Ascending aorta (tissue), 2 donors: ENCODE measurements at regions not wholly inside any gene's neighbourhood (a gene's known extent, or its start where the extent isn't known, plus 50 kb on each side); places are given as distances from the start of the nearest gene placed in this dataset.

Experiments used
- DNase-seq, 2 donors: peaks; one replicate each; pipeline ENCODE4 v3.0.0-alpha.2; 2019; ENCODE audit warnings: low spot score in 2 of 2
- H3K27ac ChIP-seq, 2 donors: fragments of 200-600 bp; sonication (generic); one replicate each; pipeline ENCODE4 v1.5.1; 2016 to 2017; ENCODE audit warnings: mild to moderate bottlenecking in 1 of 2
- H3K27me3 ChIP-seq: fragments of 200-600 bp; sonication (generic); one replicate; pipeline ENCODE4 v1.5.1; 2017
- H3K36me3 ChIP-seq, 2 donors: fragments of 200-600 bp; sonication (generic); one replicate each; pipeline ENCODE4 v1.5.1; 2016
- H3K4me1 ChIP-seq, 2 donors: fragments of 200-600 bp; sonication (generic); one replicate each; pipeline ENCODE4 v1.5.1; 2016 to 2017; ENCODE audit warnings: mild to moderate bottlenecking in 1 of 2
- H3K4me3 ChIP-seq, 2 donors: fragments of 200-600 bp; sonication (generic); one replicate each; pipeline ENCODE4 v1.5.1; 2016 to 2017; ENCODE audit warnings: mild to moderate bottlenecking in 1 of 2
- H3K9me3 ChIP-seq, 2 donors: fragments of 200-600 bp; sonication (generic); one replicate each; pipeline ENCODE4 v1.5.1; 2016
- intact Hi-C: fragments of 100-400 bp; cut with DNase I; formaldehyde crosslinking; loops from one replicate; pipeline ENCODE4 v1.15.1; 2023
- TF ChIP-seq, protein P1 (sequence below), 3 experiments: fragments of 200-600 bp in 2 of 3; fragments of 450-650 bp in 1 of 3; sonication (generic) in 2 of 3; IDR thresholded peaks; one replicate each; pipeline ENCODE4 v1.5.1; 2016 to 2019; ENCODE audit warnings: antibody characterized with exemption in 3 of 3, mild to moderate bottlenecking in 1 of 3, moderate library complexity in 1 of 3

DNA sequence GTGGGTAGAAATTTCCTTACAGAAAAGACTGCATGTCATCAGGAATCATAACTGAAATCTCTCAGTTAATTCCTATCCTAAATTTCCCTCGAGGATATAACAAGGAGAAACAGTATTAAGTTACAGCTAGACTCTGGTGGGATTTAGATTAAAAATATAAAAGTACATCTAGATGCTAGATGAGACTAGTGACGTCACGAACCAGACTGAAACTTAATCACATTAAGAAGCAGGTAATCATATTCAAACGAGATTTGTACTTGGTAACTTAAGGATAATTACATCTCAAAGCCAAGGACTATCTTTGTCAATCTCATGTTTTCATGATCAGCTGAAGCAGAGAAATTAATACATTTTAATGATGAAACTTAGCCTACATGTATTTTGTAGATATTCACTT, 130.6 kb downstream of the MTNR1A start:
- no peak for DNase-seq
- H3K9me3 ChIP-seq: no peaks in the 10 kb centered on the region
- no peak overlapping the region for H3K27ac ChIP-seq
- no peaks in the 10 kb centered on the region for H3K27me3 ChIP-seq
- H3K36me3 ChIP-seq: no peaks in the 10 kb centered on the region
- no peak overlapping the region for H3K4me3 ChIP-seq
- TF ChIP-seq, protein P1, sequence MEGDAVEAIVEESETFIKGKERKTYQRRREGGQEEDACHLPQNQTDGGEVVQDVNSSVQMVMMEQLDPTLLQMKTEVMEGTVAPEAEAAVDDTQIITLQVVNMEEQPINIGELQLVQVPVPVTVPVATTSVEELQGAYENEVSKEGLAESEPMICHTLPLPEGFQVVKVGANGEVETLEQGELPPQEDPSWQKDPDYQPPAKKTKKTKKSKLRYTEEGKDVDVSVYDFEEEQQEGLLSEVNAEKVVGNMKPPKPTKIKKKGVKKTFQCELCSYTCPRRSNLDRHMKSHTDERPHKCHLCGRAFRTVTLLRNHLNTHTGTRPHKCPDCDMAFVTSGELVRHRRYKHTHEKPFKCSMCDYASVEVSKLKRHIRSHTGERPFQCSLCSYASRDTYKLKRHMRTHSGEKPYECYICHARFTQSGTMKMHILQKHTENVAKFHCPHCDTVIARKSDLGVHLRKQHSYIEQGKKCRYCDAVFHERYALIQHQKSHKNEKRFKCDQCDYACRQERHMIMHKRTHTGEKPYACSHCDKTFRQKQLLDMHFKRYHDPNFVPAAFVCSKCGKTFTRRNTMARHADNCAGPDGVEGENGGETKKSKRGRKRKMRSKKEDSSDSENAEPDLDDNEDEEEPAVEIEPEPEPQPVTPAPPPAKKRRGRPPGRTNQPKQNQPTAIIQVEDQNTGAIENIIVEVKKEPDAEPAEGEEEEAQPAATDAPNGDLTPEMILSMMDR (IDR thresholded peaks at IDR 0.05): no peak
- intact Hi-C loops: no loop called here
- H3K4me1 ChIP-seq: no peaks in the 10 kb centered on the region

DNA sequence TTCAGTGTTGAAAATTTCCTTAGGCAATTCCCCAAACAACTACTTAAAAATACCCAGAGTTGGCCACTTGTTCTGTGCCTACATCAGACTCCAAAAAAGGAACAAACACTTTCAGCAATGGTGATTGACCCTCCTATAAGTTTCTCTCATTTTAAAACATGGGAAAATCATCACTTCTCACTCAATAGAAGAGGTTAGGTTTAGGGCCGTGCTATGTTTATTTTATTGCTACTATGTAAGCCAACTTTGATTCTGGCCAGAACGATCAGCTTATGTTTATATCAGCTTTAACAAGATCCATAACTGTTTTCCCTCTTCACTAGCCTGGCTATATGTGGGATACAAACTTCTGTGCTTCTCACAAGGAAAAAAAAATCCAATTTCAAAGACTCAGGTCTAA, 133.1 kb downstream of the MTNR1A start:
- H3K4me3 ChIP-seq: no peak overlapping the region
- no peaks in the 10 kb centered on the region for H3K27me3 ChIP-seq
- intact Hi-C loops: no loop called here
- TF ChIP-seq, protein P1 (IDR thresholded peaks at IDR 0.05): no peak
- H3K9me3 ChIP-seq: no peaks in the 10 kb centered on the region
- no peak overlapping the region for H3K27ac ChIP-seq
- H3K4me1 ChIP-seq: no peaks in the 10 kb centered on the region
- no peak for DNase-seq
- no peaks in the 10 kb centered on the region for H3K36me3 ChIP-seq

DNA sequence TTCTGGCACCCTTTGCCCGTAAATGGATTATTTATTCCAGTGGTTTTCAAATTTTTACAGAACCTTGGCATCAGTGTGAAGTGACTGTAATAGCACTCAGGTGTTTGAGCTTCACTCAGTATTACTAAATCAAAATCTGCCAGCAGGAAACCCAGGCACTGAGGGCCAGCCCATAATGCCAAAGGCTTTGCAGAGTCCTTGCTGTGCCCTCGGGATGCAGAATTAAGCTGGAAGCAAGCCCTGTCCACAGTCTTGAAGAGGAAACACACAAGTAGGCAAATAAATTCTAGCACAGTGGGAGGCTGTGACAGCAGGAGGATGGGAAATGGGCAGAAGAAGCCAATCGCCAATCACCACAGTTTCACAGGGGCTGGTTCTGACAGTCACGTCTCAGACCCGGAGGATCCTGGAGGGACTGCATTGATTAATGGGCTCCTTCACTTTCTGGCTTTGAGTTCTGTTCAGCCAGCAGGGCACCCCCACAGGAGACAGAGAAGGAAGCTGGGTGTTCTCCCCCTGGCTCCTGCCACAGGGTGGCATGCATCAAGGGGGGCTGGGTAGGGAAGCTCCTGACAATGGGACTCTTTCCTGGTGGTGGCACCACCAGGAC, 138.8 kb downstream of the MTNR1A start:
- Histone ChIP-seq H3K9me3 (no peaks in the 10 kb centered on the region), H3K27ac (no peak overlapping the region), H3K4me3 (no peak overlapping the region), H3K36me3 (no peaks in the 10 kb centered on the region), H3K4me1 (no peaks in the 10 kb centered on the region), H3K27me3 (no peaks in the 10 kb centered on the region)
- TF ChIP-seq, protein P1 (IDR thresholded peaks at IDR 0.05): no peak
- intact Hi-C loops: no loop called here
- no peak for DNase-seq

DNA sequence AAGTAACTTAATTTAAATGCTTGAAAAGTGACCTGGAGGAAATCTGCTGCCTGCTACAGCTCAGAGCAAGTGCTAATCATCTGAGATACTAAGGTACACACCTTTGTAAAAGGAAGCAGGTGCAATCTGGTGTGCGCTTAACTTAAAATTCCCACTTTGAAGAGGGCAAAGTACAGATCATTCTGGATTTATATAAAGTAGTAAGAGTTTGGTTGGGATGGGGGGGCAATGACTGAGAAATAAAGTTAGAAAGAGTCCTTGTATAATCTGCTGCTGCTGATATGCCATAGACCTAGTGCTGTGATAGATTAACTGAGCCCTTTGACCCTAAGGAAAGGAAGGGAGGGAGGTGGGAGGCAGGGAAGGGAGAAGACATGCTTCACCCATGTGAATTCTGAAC, 141.0 kb downstream of the MTNR1A start:
- Histone ChIP-seq H3K9me3 (no peaks in the 10 kb centered on the region), H3K27me3 (no peaks in the 10 kb centered on the region), H3K27ac (no peak overlapping the region), H3K36me3 (no peaks in the 10 kb centered on the region), H3K4me3 (no peak overlapping the region), H3K4me1 (no peaks in the 10 kb centered on the region)
- no peak for DNase-seq
- TF ChIP-seq, protein P1 (IDR thresholded peaks at IDR 0.05): no peak
- intact Hi-C loops: no loop called here

DNA sequence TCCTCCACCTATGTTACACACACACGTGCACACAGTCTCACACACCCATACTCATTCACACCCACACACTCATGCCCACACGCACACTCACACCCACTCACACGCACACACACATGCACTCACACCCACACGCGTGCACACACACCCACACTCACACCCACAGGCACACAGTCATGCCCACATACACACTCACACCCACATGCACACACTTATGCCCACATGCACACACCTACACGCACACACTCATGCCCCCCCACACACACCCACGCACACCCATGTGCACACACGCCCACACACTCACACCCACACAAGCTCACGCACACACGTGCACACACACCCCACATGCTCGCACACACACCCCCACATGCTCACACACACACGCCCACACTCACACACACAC, 140.0 kb downstream of the F11 start:
- intact Hi-C loops: no loop called here
- TF ChIP-seq, protein P1 (IDR thresholded peaks at IDR 0.05): no peak
- Histone ChIP-seq H3K27ac (no peak overlapping the region), H3K4me1 (no peaks in the 10 kb centered on the region), H3K27me3 (no peaks in the 10 kb centered on the region), H3K4me3 (no peak overlapping the region), H3K36me3 (no peaks in the 10 kb centered on the region), H3K9me3 (no peaks in the 10 kb centered on the region)
- DNase-seq: no peak
